SU-DHL-6 (cell line): ENCODE measurements at regions not wholly inside any gene's neighbourhood (a gene's known extent, or its start where the extent isn't known, plus 50 kb on each side); places are given as distances from the start of the nearest gene placed in this dataset.

Experiments used
- CTCF ChIP-seq: fragments of 200-600 bp; sonication (generic); IDR thresholded peaks from one replicate; pipeline ENCODE4 v1.5.1; 2017; ENCODE audit warnings: antibody characterized with exemption, mild to moderate bottlenecking, low read length, moderate library complexity; ENCODE audit not compliant: insufficient read depth, poor library complexity, severe bottlenecking
- EZH2phosphoT487 ChIP-seq: fragments of 200-600 bp; sonication (generic), shearing (Covaris generic); conservative IDR thresholded peaks from 2 replicates; pipeline ENCODE4 v1.6.1; 2018; ENCODE audit warnings: mild to moderate bottlenecking, antibody characterized with exemption, low read length, moderate library complexity, mixed read lengths

DNA sequence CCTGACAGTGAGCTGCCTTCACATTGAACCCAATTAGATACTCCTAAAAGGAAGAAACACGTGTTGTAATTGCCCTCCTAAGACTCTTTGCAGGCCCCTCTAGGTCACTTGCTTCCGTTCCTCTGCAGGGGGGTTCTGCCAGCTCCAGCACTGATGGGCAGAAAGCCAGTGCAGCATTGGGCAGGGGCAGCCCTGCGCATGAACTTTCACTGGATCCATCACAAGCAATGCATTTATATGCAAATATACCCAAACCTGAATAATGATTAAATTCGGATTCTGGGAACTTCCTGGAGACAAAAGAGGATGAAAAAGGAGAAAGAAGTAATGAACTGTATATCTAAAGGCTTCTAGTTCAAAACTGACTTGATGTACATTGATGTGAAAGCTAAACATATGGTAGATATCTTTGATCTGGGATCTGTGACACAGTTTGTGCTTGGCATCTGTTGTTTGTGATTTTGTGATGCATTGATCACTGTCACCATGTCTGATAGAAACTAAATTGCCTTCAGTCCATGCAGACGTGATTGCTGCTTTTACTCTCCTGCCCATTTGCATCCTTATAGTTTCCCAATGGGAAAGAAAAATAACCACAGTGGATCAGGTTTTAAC lies 313.4 kb downstream of the DEPDC1B start:
- no peak for TF ChIP-seq CTCF
- TF ChIP-seq EZH2phosphoT487: no peak
